MM.1S (cell line): ENCODE measurements at regions not wholly inside any gene's neighbourhood (a gene's known extent, or its start where the extent isn't known, plus 50 kb on each side); places are given as distances from the start of the nearest gene placed in this dataset.

ENCODE experiments used
- CTCF ChIP-seq: fragments of 300-600 bp; sonication (generic); IDR thresholded peaks from 2 replicates; pipeline ENCODE4 v1.5.1; 2016; ENCODE audit warnings: antibody characterized with exemption, low read length, mixed read lengths
- EZH2phosphoT487 ChIP-seq: fragments of 300-600 bp; sonication (generic); IDR thresholded peaks from 2 replicates; pipeline ENCODE4 v1.6.1; 2018; ENCODE audit warnings: antibody characterized with exemption, low read length

GRCh38 chr5:74956278-74956677, 90.1 kb upstream of the FAM169A start:
- no peak for TF ChIP-seq CTCF
- TF ChIP-seq EZH2phosphoT487 = no peak
